ACC112 (cell line): ENCODE measurements at regions not wholly inside any gene's neighbourhood (a gene's known extent, or its start where the extent isn't known, plus 50 kb on each side); places are given as distances from the start of the nearest gene placed in this dataset.
A peak's percentile ranks its signal among the peaks of the same experiment; 100 is the strongest.

ENCODE experiments used
- H2AFZ ChIP-seq: fragments of 200-600 bp; sonication (generic); one replicate; pipeline ENCODE4 v1.6.0; 2017; ENCODE audit warnings: antibody characterized with exemption, low read length; ENCODE audit not compliant: unreplicated experiment
- H3K27ac ChIP-seq: fragments of 200-600 bp; sonication (generic); 2 replicates; pipeline ENCODE4 v1.5.1; 2014; ENCODE audit warnings: low read depth, mild to moderate bottlenecking, antibody characterized with exemption, low read length, moderate library complexity
- H3K27me3 ChIP-seq: fragments of 200-600 bp; sonication (generic); 2 replicates; pipeline ENCODE4 v1.6.1; 2014; ENCODE audit warnings: mild to moderate bottlenecking, antibody characterized with exemption, low read length, moderate library complexity, mixed read lengths; ENCODE audit not compliant: insufficient read depth
- H3K36me3 ChIP-seq: fragments of 200-600 bp; sonication (generic); 2 replicates; pipeline ENCODE4 v1.6.1; 2016; ENCODE audit warnings: mild to moderate bottlenecking, antibody characterized with exemption, low read length, moderate library complexity, mixed read lengths; ENCODE audit not compliant: insufficient read depth
- H3K4me1 ChIP-seq: fragments of 200-600 bp; sonication (generic); one replicate; pipeline ENCODE4 v1.6.1; 2016; ENCODE audit warnings: low read length, mixed read lengths; ENCODE audit not compliant: insufficient read depth, unreplicated experiment, control insufficient read depth
- H3K4me3 ChIP-seq: fragments of 200-600 bp; sonication (generic); 2 replicates; pipeline ENCODE4 v1.5.1; 2014; ENCODE audit warnings: mild to moderate bottlenecking, low read depth, low read length
- H3K79me2 ChIP-seq: fragments of 200-600 bp; sonication (generic); one replicate; pipeline ENCODE4 v1.6.0; 2016; ENCODE audit warnings: low read length; ENCODE audit not compliant: control insufficient read depth, unreplicated experiment, insufficient read depth

DNA sequence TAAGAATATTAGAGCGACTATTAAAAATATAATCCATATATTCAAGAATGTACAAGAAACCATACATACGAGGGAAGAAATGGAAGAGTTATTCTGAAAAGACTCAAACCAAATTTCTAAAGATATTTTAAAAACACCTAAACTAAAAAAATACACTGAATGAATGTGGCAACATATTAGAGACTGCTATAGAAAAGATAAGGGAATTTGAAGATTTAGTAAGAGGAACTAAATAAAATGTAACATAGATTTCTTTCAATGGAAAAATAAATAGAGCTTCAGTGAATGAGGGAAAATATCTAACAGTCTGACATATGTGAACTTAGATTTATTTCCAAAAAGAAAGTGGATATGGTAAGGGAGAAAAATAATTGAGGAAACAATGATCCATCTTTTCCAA is 194.9 kb upstream of the STXBP5 start:
- H3K36me3 ChIP-seq = peaks cover 5% of the 10 kb centered on the region; the same call in 1 of the 2 replicates
- H3K4me3 ChIP-seq = no peak overlapping the region
- no peak overlapping the region for H3K27ac ChIP-seq
- H3K27me3 ChIP-seq = no peaks in the 10 kb centered on the region
- H3K79me2 ChIP-seq = no peaks in the 10 kb centered on the region
- peak overlapping the region; percentile 41 for H2AFZ ChIP-seq
- peaks cover 6% of the 10 kb centered on the region for H3K4me1 ChIP-seq

DNA sequence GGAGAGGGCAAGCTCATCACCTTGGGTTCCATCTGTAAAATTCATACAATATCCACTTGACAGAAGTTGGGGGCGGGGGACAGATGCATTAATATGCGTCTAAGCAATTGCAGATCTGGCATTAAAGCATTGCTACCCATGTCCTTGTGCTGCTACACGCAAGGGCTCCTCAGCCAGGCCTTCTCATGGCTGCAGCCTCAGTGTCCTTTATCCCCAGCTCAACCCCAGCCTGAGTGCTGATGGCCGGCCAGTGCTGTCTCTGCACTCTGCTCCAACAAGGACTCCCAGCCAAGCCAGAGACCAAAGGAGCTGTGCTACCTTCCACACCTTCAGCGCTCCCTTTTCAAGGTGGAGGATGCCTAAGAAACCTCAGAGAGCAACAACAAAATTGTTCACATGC is 188.5 kb upstream of the STXBP5 start:
- Histone ChIP-seq H3K4me3 (no peak overlapping the region), H2AFZ (no peak overlapping the region), H3K27ac (no peak overlapping the region), H3K4me1 (peaks cover 6% of the 10 kb centered on the region), H3K36me3 (no peaks in the 10 kb centered on the region), H3K27me3 (no peaks in the 10 kb centered on the region), H3K79me2 (no peaks in the 10 kb centered on the region)

DNA sequence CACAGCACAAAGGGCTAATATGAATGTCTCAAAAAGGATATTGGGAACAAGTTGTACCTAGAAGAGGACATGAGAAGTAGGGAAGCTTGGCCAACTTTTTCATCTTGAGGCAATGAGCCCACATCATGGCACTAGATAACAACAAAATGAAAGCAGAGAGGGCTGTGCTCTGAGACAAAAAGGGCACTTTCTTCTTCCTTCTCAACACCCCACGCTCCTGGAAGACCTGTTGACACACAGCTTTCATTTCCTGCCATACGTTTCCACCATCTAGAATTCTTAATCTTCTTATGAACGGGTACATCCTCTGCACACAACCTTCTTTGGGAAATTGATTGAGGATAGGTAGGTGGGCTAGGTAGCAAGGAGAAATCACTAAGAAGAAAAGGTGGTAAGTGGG is 187.8 kb upstream of the STXBP5 start:
- Histone ChIP-seq H3K27ac (no peak overlapping the region), H3K79me2 (no peaks in the 10 kb centered on the region), H3K4me1 (peaks cover 6% of the 10 kb centered on the region), H3K4me3 (no peak overlapping the region), H3K36me3 (no peaks in the 10 kb centered on the region), H3K27me3 (no peaks in the 10 kb centered on the region), H2AFZ (no peak overlapping the region)

DNA sequence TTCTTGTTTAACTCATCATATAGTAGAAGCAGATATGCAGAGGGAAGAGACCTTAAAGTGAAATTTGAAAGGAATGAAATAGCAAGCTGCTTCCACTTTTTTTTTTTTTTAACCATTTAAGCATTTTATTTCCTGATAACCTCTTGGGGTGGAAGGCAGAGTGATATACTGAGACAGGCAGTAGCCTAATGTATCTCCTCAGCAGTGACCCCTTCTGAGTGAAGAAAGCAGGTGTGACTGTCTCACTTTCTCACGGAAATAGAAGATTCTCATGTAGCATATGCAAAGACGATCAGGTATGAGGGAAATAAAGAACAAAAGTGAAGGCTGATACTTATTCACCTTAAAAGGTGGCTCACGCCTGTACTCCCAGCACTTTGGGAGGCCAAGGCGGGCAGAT is 187.1 kb upstream of the STXBP5 start:
- no peak overlapping the region for H2AFZ ChIP-seq
- H3K4me3 ChIP-seq = no peak overlapping the region
- no peak overlapping the region for H3K27ac ChIP-seq
- peaks cover 6% of the 10 kb centered on the region for H3K4me1 ChIP-seq
- H3K27me3 ChIP-seq = no peaks in the 10 kb centered on the region
- H3K79me2 ChIP-seq = no peaks in the 10 kb centered on the region
- H3K36me3 ChIP-seq = no peaks in the 10 kb centered on the region

GRCh38 chr6:147019001-147019400 is 185.2 kb upstream of the STXBP5 start:
- Histone ChIP-seq H2AFZ (no peak overlapping the region), H3K4me3 (no peak overlapping the region), H3K27ac (no peak overlapping the region), H3K27me3 (no peaks in the 10 kb centered on the region), H3K4me1 (no peaks in the 10 kb centered on the region), H3K79me2 (no peaks in the 10 kb centered on the region), H3K36me3 (no peaks in the 10 kb centered on the region)

GRCh38 chr6:147022041-147022440 is 182.2 kb upstream of the STXBP5 start:
- no peak overlapping the region for H2AFZ ChIP-seq
- no peaks in the 10 kb centered on the region for H3K27me3 ChIP-seq
- H3K27ac ChIP-seq = no peak overlapping the region
- H3K79me2 ChIP-seq = no peaks in the 10 kb centered on the region
- H3K4me3 ChIP-seq = no peak overlapping the region
- no peaks in the 10 kb centered on the region for H3K36me3 ChIP-seq
- no peaks in the 10 kb centered on the region for H3K4me1 ChIP-seq

DNA sequence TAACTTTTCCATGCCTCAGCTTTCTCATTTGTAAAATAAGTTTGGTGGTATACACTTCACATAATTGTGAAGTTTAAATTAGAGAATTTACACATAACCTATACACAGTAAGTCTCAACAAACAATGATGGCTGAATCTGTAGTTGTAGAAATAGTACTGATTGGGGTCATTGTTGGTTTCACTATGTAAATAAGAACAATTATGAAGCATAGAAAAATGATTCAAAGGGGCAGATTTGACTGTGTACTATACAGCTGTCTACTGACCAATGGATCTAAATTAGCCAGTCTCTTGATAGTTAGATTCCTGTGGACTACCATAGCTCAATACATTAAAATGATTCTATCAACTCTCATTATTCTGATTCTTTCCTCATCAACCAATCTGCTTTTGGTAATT is 181.1 kb upstream of the STXBP5 start:
- H3K4me3 ChIP-seq = no peak overlapping the region
- no peaks in the 10 kb centered on the region for H3K4me1 ChIP-seq
- no peaks in the 10 kb centered on the region for H3K36me3 ChIP-seq
- no peak overlapping the region for H2AFZ ChIP-seq
- no peaks in the 10 kb centered on the region for H3K79me2 ChIP-seq
- no peaks in the 10 kb centered on the region for H3K27me3 ChIP-seq
- no peak overlapping the region for H3K27ac ChIP-seq

- Histone ChIP-seq H3K27me3 (no peaks in the 10 kb centered on the region), H3K36me3 (no peaks in the 10 kb centered on the region), H3K4me3 (no peak overlapping the region), H2AFZ (no peak overlapping the region), H3K27ac (no peak overlapping the region), H3K4me1 (no peaks in the 10 kb centered on the region), H3K79me2 (no peaks in the 10 kb centered on the region)
Measured at GRCh38 chr6:147023581-147023980, 180.6 kb upstream of the STXBP5 start.

GRCh38 chr6:147029923-147030322 is 174.3 kb upstream of the STXBP5 start:
- H2AFZ ChIP-seq = no peak overlapping the region
- no peaks in the 10 kb centered on the region for H3K79me2 ChIP-seq
- H3K36me3 ChIP-seq = no peaks in the 10 kb centered on the region
- H3K4me3 ChIP-seq = no peak overlapping the region
- H3K4me1 ChIP-seq = no peaks in the 10 kb centered on the region
- no peak overlapping the region for H3K27ac ChIP-seq
- H3K27me3 ChIP-seq = no peaks in the 10 kb centered on the region

GRCh38 chr6:147033267-147033666 is 170.9 kb upstream of the STXBP5 start:
- no peaks in the 10 kb centered on the region for H3K36me3 ChIP-seq
- H3K4me1 ChIP-seq = no peaks in the 10 kb centered on the region
- no peak overlapping the region for H3K4me3 ChIP-seq
- no peak overlapping the region for H3K27ac ChIP-seq
- H3K27me3 ChIP-seq = no peaks in the 10 kb centered on the region
- H3K79me2 ChIP-seq = no peaks in the 10 kb centered on the region
- H2AFZ ChIP-seq = no peak overlapping the region

DNA sequence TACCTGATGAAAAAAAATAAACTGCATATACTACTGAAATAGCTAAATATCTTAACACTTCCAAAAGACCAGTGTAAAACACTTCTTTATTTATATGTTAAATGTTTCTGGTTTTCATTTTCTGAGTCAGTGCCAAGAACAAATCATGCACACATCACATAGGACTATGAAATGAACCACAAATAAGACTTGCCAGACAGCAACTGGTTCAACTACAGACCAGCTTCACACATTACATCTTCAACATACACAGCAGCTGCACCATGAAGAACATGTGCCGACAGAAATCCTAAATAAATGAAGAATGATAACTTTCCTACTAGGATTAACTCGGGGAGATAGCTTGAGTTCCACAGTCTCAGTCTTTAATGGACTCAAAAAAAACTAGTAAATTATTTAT is 168.3 kb upstream of the STXBP5 start:
- H3K36me3 ChIP-seq = no peaks in the 10 kb centered on the region
- H3K4me3 ChIP-seq = no peak overlapping the region
- H3K4me1 ChIP-seq = no peaks in the 10 kb centered on the region
- H2AFZ ChIP-seq = no peak overlapping the region
- H3K27ac ChIP-seq = no peak overlapping the region
- H3K27me3 ChIP-seq = no peaks in the 10 kb centered on the region
- H3K79me2 ChIP-seq = no peaks in the 10 kb centered on the region

- Histone ChIP-seq H3K27ac (no peak overlapping the region), H3K4me1 (no peaks in the 10 kb centered on the region), H2AFZ (no peak overlapping the region), H3K36me3 (no peaks in the 10 kb centered on the region), H3K79me2 (no peaks in the 10 kb centered on the region), H3K27me3 (no peaks in the 10 kb centered on the region), H3K4me3 (no peak overlapping the region)
Measured at GRCh38 chr6:147037881-147038280, 166.3 kb upstream of the STXBP5 start.
